Sigmoid colon (tissue), 6 donors: ENCODE measurements at regions not wholly inside any gene's neighbourhood (a gene's known extent, or its start where the extent isn't known, plus 50 kb on each side); places are given as distances from the start of the nearest gene placed in this dataset.

Experiments used
- DNase-seq: peaks from one replicate; pipeline ENCODE4 v3.0.0-alpha.2; 2019
- H3K27ac ChIP-seq, 4 donors: fragments of 200-600 bp; sonication (generic); one replicate each; pipeline ENCODE4 v1.5.1; 2016 to 2019; ENCODE audit warnings: mild to moderate bottlenecking in 1 of 4
- H3K27me3 ChIP-seq, 3 donors: fragments of 200-600 bp; sonication (generic); one replicate each; pipeline ENCODE4 v1.5.1; 2019; ENCODE audit warnings: mild to moderate bottlenecking in 1 of 3
- H3K36me3 ChIP-seq, 4 donors: fragments of 200-600 bp; sonication (generic); one replicate each; pipeline ENCODE4 v1.5.1; 2016 to 2019
- H3K4me1 ChIP-seq, 4 donors: fragments of 200-600 bp; sonication (generic); one replicate each; pipeline ENCODE4 v1.5.1; 2017 to 2019
- H3K4me3 ChIP-seq, 4 donors: fragments of 200-600 bp; sonication (generic); one replicate each; pipeline ENCODE4 v1.5.1; 2017 to 2019; ENCODE audit warnings: mild to moderate bottlenecking in 2 of 4, moderate library complexity in 1 of 4
- H3K9me3 ChIP-seq, 4 donors: fragments of 200-600 bp in 3 of 4; sonication (generic) in 3 of 4; one replicate each; pipeline versions ENCODE4 v1.5.1 to v1.6.1; 2013 to 2019
- EP300 ChIP-seq, 4 donors: sonication (generic); formaldehyde crosslinking; IDR thresholded peaks; one replicate each; pipeline ENCODE4 v1.6.1; 2017; ENCODE audit warnings: antibody characterized with exemption in 4 of 4
- POLR2A ChIP-seq, 2 donors: fragments of 450-650 bp; IDR thresholded peaks; one replicate each; pipeline ENCODE4 v1.6.1; 2016; ENCODE audit warnings: antibody characterized with exemption in 2 of 2, mild to moderate bottlenecking in 2 of 2, moderate library complexity in 2 of 2
- POLR2AphosphoS5 ChIP-seq, 4 donors: sonication (generic); formaldehyde crosslinking; IDR thresholded peaks; one replicate each; pipeline ENCODE4 v1.6.1; 2017; ENCODE audit warnings: antibody characterized with exemption in 4 of 4
- WGBS, 2 donors: extraction: QIAGEN DNeasy Blood & Tissue Kit; methylation state at CpG; one replicate each; pipeline ENCODE4 v1.1.7; 2013; 5-methylcytosine and 5-hydroxymethylcytosine counted together
- intact Hi-C: fragments of 100-400 bp; cut with DNase I; formaldehyde crosslinking; loops from one replicate; pipeline ENCODE4 v1.15.1; 2023
- TF ChIP-seq, protein P1 (sequence below), 4 experiments: fragments of 450-650 bp in 3 of 4; fragments of 200-600 bp in 1 of 4; IDR thresholded peaks; one replicate each; pipeline ENCODE4 v1.5.1; 2016 to 2019; ENCODE audit warnings: antibody characterized with exemption in 4 of 4, mild to moderate bottlenecking in 3 of 4, moderate library complexity in 2 of 4
- donor health status: healthy with polysubstance abuse.
- donor health status: healthy.

DNA sequence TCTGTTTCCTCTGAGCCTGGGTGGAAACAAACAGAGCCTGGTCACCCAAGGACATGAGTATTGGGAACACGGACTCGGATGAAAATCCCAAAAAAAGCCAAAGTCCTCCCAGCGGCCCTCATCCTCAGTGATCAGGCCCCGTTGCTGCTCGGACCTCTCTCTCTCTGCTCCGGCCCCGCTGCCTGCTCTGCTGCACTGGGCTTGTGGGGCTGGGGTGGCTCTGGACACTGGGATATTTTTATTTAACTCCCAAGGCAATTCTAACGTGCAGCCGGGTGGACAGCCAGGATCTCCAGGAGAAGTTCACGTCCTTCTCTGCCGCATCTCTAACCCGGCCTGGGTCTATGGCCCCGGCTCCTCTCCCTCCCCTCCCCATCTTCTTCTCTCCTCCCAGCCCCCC is 280.9 kb upstream of the TNRC6C start:
- Histone ChIP-seq H3K4me1 (peaks cover 0 to 32% (median 23%) of the 10 kb centered on the region in 4 donors), H3K36me3 (no peaks in the 10 kb centered on the region), H3K9me3 (no peaks in the 10 kb centered on the region), H3K4me3 (no peak overlapping the region), H3K27ac (no peak overlapping the region), H3K27me3 (no peaks in the 10 kb centered on the region)
- 75 to 82% methylated on average over 13 of the region's 13 CpGs for WGBS, 2 donors
- no peak for TF ChIP-seq POLR2AphosphoS5 (IDR thresholded peaks at IDR 0.05)
- intact Hi-C loops: no loop called here
- DNase-seq: no peak

DNA sequence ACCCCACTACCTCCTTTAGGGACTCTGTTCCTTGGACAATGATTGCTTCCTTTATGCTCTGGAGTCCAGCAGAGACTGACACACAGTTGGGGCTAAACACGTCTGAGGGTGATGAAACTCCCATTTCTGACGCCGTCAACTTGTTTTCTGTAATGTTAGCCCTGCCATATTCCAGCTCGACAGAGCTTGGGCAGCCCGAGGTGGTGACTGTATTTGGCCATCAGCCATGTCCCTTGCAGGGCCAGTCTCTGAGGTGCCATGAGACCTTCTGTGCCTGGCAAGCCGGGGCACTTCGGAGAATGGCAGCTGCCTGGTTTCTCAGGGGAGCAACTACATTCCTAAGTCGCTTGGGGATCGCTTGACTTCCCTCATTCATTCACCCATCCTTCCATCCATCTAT is 278.9 kb upstream of the TNRC6C start:
- H3K27ac ChIP-seq: no peak overlapping the region
- H3K4me1 ChIP-seq: peaks cover 0 to 32% (median 23%) of the 10 kb centered on the region in 4 donors
- 80 to 87% methylated on average over 9 of the region's 9 CpGs for WGBS, 2 donors
- no peaks in the 10 kb centered on the region for H3K36me3 ChIP-seq
- TF ChIP-seq POLR2AphosphoS5 (IDR thresholded peaks at IDR 0.05) (no peak), EP300 (IDR thresholded peaks at IDR 0.05) (no peak), POLR2A (IDR thresholded peaks at IDR 0.05) (no peak)
- TF ChIP-seq, protein P1, sequence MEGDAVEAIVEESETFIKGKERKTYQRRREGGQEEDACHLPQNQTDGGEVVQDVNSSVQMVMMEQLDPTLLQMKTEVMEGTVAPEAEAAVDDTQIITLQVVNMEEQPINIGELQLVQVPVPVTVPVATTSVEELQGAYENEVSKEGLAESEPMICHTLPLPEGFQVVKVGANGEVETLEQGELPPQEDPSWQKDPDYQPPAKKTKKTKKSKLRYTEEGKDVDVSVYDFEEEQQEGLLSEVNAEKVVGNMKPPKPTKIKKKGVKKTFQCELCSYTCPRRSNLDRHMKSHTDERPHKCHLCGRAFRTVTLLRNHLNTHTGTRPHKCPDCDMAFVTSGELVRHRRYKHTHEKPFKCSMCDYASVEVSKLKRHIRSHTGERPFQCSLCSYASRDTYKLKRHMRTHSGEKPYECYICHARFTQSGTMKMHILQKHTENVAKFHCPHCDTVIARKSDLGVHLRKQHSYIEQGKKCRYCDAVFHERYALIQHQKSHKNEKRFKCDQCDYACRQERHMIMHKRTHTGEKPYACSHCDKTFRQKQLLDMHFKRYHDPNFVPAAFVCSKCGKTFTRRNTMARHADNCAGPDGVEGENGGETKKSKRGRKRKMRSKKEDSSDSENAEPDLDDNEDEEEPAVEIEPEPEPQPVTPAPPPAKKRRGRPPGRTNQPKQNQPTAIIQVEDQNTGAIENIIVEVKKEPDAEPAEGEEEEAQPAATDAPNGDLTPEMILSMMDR (IDR thresholded peaks at IDR 0.05): no peak
- no peaks in the 10 kb centered on the region for H3K9me3 ChIP-seq
- peak; percentile 13 for DNase-seq
- intact Hi-C loops: no loop called here
- no peaks in the 10 kb centered on the region for H3K27me3 ChIP-seq
- H3K4me3 ChIP-seq: no peak overlapping the region

DNA sequence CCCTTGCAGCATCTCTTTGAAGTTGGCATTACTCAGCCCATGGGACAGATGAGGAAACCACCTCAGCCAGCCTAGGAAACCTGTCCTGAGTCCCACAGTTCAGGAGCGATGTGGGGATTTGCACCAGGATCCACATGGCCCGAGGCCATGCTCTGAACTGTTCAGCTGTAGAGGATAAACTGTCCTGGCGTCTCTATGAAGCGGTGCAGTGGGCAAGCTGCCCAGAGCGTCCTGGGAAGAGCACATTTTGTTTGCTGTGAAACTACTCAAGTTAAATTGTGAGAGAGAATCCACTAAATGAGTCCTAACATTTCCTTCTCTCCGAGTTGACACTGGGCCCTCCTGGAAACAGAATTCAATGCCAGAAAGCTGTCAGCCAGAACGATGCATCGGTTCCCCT is 276.6 kb upstream of the TNRC6C start:
- DNase-seq: peak; percentile 93
- Histone ChIP-seq H3K4me1 (peaks cover 0 to 17% (median 6%) of the 10 kb centered on the region in 4 donors), H3K4me3 (no peak overlapping the region), H3K27ac (peak overlapping the region; percentile 59 to 71 (median 66)), H3K27me3 (no peaks in the 10 kb centered on the region), H3K9me3 (no peaks in the 10 kb centered on the region), H3K36me3 (no peaks in the 10 kb centered on the region)
- TF ChIP-seq POLR2AphosphoS5 (IDR thresholded peaks at IDR 0.05) (peak in 3 of 4 donors; percentile 46 to 54 (median 54)), EP300 (IDR thresholded peaks at IDR 0.05) (no peak), POLR2A (IDR thresholded peaks at IDR 0.05) (no peak)
- TF ChIP-seq, protein P1 (IDR thresholded peaks at IDR 0.05): peak; percentile 13 to 48 (median 28)
- 65 to 68% methylated on average over 8 of the region's 8 CpGs for WGBS, 2 donors
- intact Hi-C loops: loop anchor here (5.0 kb wide), 2 partner anchors 50 to 80 kb away; no protein-coding TSS in a partner anchor

DNA sequence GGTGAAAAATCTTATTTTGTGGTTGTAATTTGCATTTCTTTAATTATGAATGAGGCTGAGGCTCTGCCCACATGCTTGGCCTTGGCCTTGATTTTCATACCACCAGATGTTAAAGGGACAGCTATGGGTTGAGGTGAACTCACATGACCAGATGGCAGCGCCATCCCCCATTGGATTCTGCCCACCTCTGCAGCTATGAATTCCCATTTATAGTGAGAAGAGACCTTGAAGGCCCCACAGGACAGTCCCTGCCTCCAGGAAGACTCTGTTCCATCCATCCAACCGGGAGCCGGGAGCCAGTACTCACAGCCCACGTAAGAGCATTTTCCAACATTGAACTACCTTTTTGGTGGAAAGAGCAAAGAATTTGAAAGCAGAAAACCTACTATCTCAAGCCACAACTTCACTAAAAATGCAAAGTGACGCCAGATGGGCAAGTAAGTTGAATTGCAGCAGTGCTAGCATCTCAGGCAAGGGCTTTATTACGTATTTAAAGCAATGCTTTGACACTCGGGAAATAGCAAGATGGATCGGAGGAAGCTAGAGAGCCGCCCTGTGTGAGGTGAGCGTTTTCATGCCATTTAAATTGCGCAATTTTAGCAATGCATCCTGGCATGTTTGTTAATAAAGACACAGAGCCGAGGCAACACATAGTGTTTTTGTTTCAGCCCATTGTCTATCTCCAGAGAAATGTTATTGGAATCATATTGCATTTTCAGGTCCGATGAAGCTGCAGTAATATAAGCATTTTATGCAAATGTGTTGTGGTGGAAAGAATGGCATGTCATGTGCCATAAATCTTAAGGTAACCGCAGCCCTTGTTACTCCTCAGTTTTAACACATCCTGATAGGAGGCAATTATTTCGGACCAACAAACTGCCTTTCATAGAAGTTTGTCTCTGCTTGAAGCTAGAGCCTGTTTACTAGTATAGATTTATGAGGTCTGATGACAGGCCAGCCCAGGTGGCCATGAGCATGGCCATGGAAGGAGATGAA is 273.4 kb upstream of the TNRC6C start:
- DNase-seq: peak; percentile 42
- H3K9me3 ChIP-seq: no peaks in the 10 kb centered on the region
- 58 to 65% methylated on average over 15 of the region's 15 CpGs for WGBS, 2 donors

More for the DNA sequence above, 273.4 kb upstream of the TNRC6C start:
- no peak for TF ChIP-seq POLR2A (IDR thresholded peaks at IDR 0.05)
- TF ChIP-seq, protein P1 (IDR thresholded peaks at IDR 0.05): no peak
- TF ChIP-seq POLR2AphosphoS5 (IDR thresholded peaks at IDR 0.05): no peak
- TF ChIP-seq EP300 (IDR thresholded peaks at IDR 0.05): no peak
- peaks cover 0 to 18% (median 6%) of the 10 kb centered on the region in 4 donors for H3K4me1 ChIP-seq
- no peaks in the 10 kb centered on the region for H3K36me3 ChIP-seq
- H3K27ac ChIP-seq: no peak overlapping the region
- H3K27me3 ChIP-seq: peaks cover 0 to 7% (median 0%) of the 10 kb centered on the region in 3 donors
- intact Hi-C loops: loop anchor here (5.0 kb wide), 2 partner anchors 47 to 83 kb away; no protein-coding TSS in a partner anchor
- H3K4me3 ChIP-seq: no peak overlapping the region
